GM10266 (cell line): ENCODE measurements at regions not wholly inside any gene's neighbourhood (a gene's known extent, or its start where the extent isn't known, plus 50 kb on each side); places are given as distances from the start of the nearest gene placed in this dataset.

Source experiments
- DNase-seq: peaks from one replicate; pipeline ENCODE4 v3.0.0; 2012; ENCODE audit errors: extremely low spot score
- TF ChIP-seq, protein P1 (sequence below): IDR thresholded peaks from 2 replicates; pipeline ENCODE4 v1.5.1; 2012; ENCODE audit warnings: mild to moderate bottlenecking, low read depth; ENCODE audit not compliant: control insufficient read depth, insufficient read depth; ENCODE audit errors: missing control alignments

DNA sequence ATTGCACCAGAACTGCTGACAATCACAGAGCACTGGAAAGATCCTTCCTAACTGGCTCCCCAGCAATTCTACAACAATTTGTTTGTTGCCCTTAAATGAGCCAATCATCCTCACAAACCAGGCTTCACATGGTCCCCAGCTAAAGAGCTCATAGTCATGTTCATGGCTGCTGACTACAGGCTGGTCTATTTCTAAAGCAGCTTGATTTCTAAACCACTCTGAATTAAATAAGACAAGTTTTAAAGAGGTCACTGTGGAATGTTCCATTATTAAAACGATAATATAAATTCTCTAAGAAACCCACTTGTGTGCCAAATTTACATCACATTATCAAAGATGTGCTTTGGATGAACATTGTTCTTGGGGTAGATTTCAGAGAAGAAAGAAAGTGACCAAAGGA is 110.7 kb downstream of the COPS8 start:
- TF ChIP-seq, protein P1, sequence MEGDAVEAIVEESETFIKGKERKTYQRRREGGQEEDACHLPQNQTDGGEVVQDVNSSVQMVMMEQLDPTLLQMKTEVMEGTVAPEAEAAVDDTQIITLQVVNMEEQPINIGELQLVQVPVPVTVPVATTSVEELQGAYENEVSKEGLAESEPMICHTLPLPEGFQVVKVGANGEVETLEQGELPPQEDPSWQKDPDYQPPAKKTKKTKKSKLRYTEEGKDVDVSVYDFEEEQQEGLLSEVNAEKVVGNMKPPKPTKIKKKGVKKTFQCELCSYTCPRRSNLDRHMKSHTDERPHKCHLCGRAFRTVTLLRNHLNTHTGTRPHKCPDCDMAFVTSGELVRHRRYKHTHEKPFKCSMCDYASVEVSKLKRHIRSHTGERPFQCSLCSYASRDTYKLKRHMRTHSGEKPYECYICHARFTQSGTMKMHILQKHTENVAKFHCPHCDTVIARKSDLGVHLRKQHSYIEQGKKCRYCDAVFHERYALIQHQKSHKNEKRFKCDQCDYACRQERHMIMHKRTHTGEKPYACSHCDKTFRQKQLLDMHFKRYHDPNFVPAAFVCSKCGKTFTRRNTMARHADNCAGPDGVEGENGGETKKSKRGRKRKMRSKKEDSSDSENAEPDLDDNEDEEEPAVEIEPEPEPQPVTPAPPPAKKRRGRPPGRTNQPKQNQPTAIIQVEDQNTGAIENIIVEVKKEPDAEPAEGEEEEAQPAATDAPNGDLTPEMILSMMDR: no peak

DNA sequence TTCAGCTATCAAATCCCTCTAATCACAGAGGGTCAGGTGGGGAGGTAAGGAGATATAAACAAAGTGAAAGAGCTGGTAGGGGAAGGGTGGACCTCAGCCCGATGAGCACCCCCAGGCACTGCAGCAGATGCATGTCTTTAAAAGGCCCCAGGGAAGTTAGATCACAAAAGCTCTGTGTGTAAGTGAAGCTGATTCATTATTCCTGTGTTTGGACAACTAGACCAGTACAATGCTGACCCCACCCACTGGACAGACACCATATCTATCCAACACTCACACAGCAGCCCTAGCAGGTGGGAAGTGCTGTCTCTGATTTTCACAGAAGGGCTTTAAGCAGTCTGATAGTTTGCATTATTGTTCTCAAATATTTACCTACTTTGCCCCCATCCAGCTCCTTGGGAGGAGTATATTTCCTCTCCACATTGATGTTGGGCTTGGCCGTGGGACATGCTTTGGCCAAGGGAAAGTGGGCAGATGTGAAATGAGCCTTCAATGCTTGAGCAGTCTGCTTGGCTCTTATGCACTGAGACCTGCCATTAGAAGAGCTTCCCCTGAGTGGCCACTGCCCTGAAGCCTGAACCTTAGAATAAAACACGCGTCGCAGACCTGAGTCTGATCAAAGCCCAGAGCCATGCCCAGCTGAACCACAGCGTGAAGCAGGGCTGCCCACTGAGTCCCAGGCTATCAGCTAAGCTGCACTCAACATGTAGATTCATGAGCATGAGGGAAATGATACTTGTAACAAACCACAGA is 111.4 kb downstream of the COPS8 start:
- TF ChIP-seq, protein P1: no peak
- DNase-seq: no peak

More for the DNA sequence above, 110.7 kb downstream of the COPS8 start:
- DNase-seq: no peak

DNA sequence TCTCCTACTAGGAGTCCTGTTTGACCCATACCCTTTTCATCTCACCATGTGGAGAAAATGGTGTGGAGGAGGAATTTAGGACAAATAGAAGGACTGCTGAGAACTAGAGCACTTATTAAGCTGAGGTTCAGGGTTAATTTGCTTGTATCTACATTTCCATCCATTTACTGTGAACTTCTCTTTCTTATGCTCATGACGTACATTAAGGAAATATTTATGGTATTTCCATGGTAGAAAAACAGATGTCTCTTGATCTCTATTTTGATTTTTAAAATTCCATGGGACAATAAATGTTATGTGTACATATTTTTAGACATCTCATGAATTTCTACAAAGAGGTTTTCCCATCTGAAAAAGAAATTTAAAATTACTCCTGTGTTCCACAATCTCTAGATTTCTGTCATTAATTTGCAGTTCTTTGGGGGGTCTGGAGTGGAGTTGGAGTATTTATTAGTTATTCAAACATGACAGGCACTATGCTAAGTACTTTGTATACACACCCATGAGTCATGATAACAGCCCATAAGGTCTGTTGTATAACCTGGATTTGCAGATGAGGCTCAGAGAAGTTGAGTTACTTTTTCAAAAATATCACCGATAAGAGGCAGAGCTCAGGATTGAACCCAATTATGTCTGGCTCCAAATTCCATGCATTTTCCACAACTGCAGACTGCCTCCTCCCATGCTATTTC is 112.6 kb downstream of the COPS8 start:
- TF ChIP-seq, protein P1: no peak

DNA sequence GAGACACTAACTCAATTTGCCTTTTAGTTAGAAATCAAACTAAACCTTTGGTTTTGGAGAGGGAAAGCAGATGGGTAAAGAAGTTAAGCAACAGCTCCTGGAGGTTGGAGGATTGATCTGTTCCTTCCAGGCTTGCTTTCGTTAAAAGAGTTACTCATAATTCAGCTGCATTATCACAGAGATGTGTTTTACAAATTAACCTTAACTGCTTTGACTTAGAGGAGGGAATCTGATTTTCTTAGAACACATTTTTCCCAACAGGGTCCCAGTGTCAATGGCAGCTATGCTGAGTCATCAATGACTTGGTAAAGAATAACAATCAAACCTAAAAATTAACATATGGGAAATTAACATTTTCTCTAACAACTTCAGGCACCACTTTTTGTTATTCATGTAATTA is 113.4 kb downstream of the COPS8 start:
- TF ChIP-seq, protein P1: no peak
- DNase-seq: no peak

More for the DNA sequence above, 112.6 kb downstream of the COPS8 start:
- DNase-seq: no peak

DNA sequence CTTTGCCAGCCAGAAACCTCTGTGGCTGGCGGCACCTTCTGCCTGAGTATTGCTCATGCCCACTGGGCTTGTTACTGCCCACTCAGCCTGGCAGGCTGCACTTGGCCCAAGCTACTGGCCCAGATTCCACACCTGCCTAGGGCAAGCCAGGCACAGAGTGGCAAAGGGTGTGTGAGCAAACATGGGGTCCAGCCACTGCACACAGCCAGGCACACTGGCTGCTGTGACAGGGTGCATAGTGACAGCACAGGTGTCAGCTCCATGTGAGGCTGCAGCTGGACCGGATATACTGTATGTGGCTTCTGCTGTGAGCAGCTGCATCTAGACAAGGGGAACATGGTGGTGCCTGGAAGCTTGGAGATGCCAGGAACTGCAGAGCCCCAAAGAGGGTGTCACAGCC is 113.9 kb downstream of the COPS8 start:
- TF ChIP-seq, protein P1: no peak
- no peak for DNase-seq

DNA sequence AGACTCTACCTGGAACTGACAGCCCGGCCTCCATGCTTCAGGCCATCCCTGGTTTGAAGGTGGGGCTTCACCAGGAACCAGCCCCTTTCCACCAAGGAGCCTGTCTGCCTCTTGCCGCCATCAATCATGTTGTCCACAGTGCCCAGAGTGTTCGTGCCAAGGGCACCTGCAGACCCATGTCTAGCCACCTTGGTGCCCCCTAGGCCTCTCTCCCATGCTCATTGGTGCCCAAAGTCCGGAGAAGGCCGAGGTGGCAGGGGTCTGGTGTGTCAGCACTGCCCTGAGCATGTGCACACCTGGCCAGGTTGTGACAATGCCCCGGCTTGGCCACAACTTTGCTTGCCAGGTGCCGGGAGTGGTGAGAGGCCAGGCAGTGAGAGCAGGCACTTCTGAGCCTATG is 114.8 kb downstream of the COPS8 start:
- TF ChIP-seq, protein P1: no peak
- no peak for DNase-seq
